ENCODE measurements at regions not wholly inside any gene's neighbourhood (a gene's known extent, or its start where the extent isn't known, plus 50 kb on each side); places are given as distances from the start of the nearest gene placed in this dataset.

DNA sequence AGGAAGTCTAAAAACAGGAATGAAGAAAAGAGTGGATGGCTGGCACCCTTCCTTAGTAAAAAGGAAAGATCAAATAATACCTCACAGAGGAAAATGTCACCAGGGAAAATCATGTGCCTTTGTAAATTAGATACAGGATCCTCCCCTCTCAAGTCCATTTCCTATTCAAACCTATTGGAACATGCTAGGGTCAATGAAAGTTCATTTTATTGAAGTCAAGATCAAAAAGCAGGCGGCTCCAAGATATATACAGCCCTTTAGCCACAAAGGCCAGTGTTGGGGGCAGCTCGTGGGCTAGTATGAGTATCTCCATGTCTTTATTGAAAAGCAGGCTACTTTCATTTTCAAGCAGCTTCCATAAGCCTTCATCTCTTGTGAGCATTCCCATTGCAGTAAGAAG lies 141.1 kb downstream of the QDPR start:
- TF ChIP-seq, protein P1, sequence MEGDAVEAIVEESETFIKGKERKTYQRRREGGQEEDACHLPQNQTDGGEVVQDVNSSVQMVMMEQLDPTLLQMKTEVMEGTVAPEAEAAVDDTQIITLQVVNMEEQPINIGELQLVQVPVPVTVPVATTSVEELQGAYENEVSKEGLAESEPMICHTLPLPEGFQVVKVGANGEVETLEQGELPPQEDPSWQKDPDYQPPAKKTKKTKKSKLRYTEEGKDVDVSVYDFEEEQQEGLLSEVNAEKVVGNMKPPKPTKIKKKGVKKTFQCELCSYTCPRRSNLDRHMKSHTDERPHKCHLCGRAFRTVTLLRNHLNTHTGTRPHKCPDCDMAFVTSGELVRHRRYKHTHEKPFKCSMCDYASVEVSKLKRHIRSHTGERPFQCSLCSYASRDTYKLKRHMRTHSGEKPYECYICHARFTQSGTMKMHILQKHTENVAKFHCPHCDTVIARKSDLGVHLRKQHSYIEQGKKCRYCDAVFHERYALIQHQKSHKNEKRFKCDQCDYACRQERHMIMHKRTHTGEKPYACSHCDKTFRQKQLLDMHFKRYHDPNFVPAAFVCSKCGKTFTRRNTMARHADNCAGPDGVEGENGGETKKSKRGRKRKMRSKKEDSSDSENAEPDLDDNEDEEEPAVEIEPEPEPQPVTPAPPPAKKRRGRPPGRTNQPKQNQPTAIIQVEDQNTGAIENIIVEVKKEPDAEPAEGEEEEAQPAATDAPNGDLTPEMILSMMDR (IDR thresholded peaks at IDR 0.05; ENCODE audit: low read length, missing control alignments) = no peak
- DNase-seq (ENCODE audit: low read depth) = no peak
- no peak overlapping the region for H3K4me3 ChIP-seq (replicated peaks; ENCODE audit: low read depth, low read length)

DNA sequence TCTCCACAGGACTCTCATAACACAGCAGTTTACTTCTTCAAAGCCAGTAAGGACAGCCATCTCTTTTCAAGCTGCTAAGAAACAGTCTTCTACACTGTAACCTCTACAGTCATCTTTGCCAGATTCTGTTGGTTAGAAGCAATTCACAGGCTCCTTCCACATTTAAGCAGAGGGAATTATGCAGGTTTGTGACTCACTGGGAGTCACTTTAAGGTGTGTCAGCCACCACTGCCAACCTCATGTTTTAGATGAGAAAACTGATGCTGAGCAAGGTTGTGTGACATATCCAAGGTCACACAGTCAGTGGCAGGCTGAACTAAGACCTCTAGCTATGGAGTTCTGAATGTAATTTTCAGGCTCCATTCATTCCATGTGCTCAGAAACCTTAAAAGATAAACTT lies 143.5 kb downstream of the QDPR start:
- no peak for DNase-seq (ENCODE audit: low read depth)

DNA sequence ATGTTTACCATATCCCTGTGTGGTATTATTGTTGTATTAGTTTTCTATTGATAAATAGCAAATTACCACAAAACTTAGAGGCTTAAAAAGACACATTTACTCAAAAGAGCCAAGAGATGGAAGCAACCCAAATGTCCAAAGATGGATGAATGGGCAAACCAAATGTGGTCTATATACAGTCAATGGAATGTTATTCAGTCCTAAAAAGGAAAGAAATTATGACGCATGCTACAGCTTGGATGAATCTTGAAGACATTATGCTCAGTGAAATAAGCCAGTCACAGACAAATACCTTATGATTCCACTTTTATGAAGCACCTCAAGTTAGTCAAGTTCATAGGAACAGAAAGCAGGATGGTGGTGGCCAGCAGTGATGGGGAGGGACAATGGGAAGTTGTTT lies 144.7 kb downstream of the QDPR start:
- TF ChIP-seq, protein P1 (IDR thresholded peaks at IDR 0.05; ENCODE audit: low read length, missing control alignments) = no peak
- no peak for DNase-seq (ENCODE audit: low read depth)
- no peak overlapping the region for H3K4me3 ChIP-seq (replicated peaks; ENCODE audit: low read depth, low read length)

More for the DNA sequence above, 143.5 kb downstream of the QDPR start:
- no peak overlapping the region for H3K4me3 ChIP-seq (replicated peaks; ENCODE audit: low read depth, low read length)
- TF ChIP-seq, protein P1 (IDR thresholded peaks at IDR 0.05; ENCODE audit: low read length, missing control alignments) = no peak

DNA sequence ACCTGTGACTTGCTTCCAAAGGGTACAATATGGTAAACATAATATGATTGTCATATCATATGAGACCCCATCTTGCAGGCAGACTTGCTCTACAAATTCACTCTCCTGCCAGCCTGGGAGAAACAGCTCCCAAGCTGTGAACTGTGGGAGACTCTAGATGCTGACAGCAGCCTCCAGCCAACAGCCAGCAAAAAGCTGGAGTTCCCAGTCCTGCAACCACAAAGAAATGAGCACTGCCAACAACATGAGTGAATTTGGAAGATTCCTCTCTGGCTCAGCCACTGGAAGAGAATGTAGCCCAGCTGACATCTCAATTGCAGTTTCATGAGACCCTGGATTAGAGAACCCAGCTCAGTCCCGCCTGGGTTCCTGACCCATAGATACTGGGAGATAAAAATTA lies 145.4 kb downstream of the QDPR start:
- TF ChIP-seq, protein P1 (IDR thresholded peaks at IDR 0.05; ENCODE audit: low read length, missing control alignments) = no peak
- DNase-seq (ENCODE audit: low read depth) = no peak
- no peak overlapping the region for H3K4me3 ChIP-seq (replicated peaks; ENCODE audit: low read depth, low read length)

DNA sequence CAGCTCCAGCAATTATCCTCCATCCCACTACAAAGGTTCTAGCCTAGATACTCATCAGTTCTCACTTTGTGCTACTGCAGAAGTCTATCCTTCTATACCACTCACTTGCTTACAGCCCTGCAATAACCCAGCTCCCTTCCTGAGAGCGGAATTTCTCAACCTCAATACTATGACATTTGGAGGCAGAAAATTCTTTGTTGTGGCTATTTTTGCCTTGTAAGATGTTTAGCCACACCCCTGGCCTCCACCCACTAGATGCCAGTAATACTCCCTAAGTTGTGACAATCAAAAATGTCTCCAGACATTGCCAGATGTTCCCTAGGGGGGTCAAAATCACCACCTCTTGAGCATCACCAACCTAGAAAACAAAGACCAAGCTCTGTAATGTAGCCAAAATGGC lies 149.5 kb downstream of the QDPR start:
- DNase-seq (ENCODE audit: low read depth) = no peak
- TF ChIP-seq, protein P1 (IDR thresholded peaks at IDR 0.05; ENCODE audit: low read length, missing control alignments) = no peak
- H3K4me3 ChIP-seq (replicated peaks; ENCODE audit: low read depth, low read length) = no peak overlapping the region

DNA sequence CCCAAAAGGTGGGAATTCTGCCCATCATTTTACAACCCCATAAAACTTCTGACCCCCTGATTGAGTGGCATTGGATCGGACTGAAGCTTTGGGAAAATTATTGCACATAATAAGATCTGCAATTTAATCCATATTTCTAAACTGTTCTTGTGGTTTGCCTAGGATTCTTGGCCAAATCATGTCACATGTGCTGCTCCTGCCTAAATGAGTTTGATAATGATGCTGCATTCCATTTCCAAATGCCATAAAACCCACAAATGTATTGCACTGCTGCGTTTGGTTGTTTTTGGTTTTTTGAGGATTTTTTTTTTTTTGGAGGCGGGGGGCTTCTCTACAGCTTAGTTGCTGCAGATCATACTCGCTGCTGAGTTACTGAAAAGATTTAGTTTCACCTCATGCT lies 153.6 kb downstream of the QDPR start:
- TF ChIP-seq, protein P1 (IDR thresholded peaks at IDR 0.05; ENCODE audit: low read length, missing control alignments) = no peak
- H3K4me3 ChIP-seq (replicated peaks; ENCODE audit: low read depth, low read length) = no peak overlapping the region
- DNase-seq (ENCODE audit: low read depth) = no peak

DNA sequence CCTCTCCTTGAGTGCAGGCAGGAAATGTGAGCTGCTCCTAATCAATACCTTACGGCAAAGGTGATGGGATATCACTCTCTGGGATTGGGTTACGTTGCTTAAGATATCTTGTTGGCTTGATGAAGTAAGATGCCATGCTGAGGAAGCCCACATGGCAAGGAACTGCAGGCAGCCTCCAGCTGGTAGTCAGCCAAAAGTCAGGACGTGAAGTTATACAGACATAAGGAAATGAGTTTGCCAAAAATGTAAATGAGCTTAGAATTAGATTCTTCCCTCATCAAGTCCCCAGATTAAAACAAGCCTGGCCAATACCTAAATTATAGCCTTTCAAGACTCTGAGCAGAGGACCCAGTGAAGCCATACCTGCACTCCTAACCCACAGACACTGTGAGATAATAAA lies 155.0 kb downstream of the QDPR start:
- DNase-seq (ENCODE audit: low read depth) = no peak
- TF ChIP-seq, protein P1 (IDR thresholded peaks at IDR 0.05; ENCODE audit: low read length, missing control alignments) = no peak
- no peak overlapping the region for H3K4me3 ChIP-seq (replicated peaks; ENCODE audit: low read depth, low read length)

Data from fibroblast of pulmonary artery (primary cell).